ENCODE measurements at regions not wholly inside any gene's neighbourhood (a gene's known extent, or its start where the extent isn't known, plus 50 kb on each side); places are given as distances from the start of the nearest gene placed in this dataset.
"Not testable (repeated sequence)": the region's sequence is repeated elsewhere in the genome, so short reads cannot be mapped to it uniquely, and the experiment has no call there.

DNA sequence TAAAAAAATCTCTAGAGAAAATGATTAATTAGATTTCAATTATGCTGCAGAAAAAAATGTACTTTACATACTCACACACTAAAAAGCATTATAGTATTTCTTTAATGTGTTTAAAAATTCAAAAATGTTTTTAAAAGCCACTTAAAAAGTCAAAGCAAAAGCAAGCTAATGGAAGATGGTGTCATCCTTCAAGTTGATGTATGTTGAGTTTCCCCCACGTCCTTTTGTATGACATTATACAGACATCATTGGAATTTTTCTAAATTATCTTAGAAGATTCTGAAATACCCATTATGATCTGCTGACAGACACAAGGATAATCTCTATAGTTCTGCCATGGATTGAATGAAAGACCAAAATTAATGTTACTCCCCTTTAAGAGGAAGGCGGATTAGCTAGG is 393.7 kb upstream of the TENM3 start:
- TF ChIP-seq, protein P1, sequence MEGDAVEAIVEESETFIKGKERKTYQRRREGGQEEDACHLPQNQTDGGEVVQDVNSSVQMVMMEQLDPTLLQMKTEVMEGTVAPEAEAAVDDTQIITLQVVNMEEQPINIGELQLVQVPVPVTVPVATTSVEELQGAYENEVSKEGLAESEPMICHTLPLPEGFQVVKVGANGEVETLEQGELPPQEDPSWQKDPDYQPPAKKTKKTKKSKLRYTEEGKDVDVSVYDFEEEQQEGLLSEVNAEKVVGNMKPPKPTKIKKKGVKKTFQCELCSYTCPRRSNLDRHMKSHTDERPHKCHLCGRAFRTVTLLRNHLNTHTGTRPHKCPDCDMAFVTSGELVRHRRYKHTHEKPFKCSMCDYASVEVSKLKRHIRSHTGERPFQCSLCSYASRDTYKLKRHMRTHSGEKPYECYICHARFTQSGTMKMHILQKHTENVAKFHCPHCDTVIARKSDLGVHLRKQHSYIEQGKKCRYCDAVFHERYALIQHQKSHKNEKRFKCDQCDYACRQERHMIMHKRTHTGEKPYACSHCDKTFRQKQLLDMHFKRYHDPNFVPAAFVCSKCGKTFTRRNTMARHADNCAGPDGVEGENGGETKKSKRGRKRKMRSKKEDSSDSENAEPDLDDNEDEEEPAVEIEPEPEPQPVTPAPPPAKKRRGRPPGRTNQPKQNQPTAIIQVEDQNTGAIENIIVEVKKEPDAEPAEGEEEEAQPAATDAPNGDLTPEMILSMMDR (IDR thresholded peaks at IDR 0.05; ENCODE audit: insufficient read depth, low read length, poor library complexity, severe bottlenecking), result no peak
- no peaks in the 10 kb centered on the region for H3K27me3 ChIP-seq (replicated peaks; ENCODE audit: control insufficient read depth, insufficient read depth, low read length)
- no peak for DNase-seq (ENCODE audit: extremely low read depth, insufficient read length)

DNA sequence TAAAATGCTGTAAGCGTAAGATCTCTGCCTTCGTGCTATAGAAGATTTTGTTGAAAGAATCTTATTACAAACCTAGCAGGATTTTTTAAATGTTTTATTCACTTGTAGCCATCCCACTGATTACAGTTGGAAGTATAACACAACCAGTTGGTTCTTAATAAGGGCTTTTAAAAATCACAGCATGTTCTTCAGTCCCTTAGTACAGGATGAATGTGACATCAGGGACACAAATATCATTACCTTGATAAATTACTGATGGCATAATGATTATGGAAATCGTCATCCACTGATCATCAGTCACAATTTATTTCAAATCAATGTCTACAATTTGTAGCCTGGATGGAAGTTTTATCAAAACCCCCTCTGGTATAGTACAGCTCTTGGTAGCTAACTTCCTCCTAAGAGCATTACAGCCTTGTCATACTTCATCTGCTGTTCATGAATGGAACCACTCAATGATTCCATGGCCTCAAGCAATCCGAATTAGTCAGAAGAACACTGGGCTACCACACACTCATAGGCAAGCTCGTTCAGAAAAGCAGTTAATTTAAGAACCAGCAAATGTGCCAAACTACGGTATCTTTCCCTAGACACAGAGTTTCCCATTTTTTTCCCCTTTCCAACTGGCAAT is 389.2 kb upstream of the TENM3 start:
- TF ChIP-seq, protein P1 (IDR thresholded peaks at IDR 0.05; ENCODE audit: insufficient read depth, low read length, poor library complexity, severe bottlenecking), result no peak
- Histone ChIP-seq H3K36me3 (ENCODE audit: control insufficient read depth, insufficient read depth, low read length) (no peaks in the 10 kb centered on the region), H3K4me3 (replicated peaks; ENCODE audit: low read depth, low read length) (no peak overlapping the region), H3K27me3 (replicated peaks; ENCODE audit: control insufficient read depth, insufficient read depth, low read length) (no peaks in the 10 kb centered on the region)
- DNase-seq (ENCODE audit: extremely low read depth, insufficient read length), result no peak

More for the DNA sequence above, 393.7 kb upstream of the TENM3 start:
- Histone ChIP-seq H3K4me3 (replicated peaks; ENCODE audit: low read depth, low read length) (no peak overlapping the region), H3K36me3 (ENCODE audit: control insufficient read depth, insufficient read depth, low read length) (no peaks in the 10 kb centered on the region)

DNA sequence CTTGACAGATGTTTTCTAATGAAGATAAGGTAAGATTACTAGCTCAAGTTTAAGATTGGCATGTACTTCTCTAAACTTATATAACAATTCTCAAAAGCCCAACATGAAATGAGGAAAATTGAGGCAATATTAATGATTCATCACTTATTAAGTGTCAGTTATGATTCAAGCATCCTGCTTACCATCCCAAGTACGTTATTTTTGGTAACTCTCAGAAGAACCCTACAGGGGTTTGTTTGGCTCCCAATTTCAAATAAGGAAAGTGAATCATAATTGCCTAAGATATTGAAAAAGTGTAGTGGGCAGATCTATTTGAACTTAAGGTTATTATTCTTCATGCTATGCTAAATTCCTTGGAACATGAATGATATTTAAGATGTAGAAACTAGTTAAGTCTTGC is 387.9 kb upstream of the TENM3 start:
- no peak overlapping the region for H3K4me3 ChIP-seq (replicated peaks; ENCODE audit: low read depth, low read length)
- TF ChIP-seq, protein P1 (IDR thresholded peaks at IDR 0.05; ENCODE audit: insufficient read depth, low read length, poor library complexity, severe bottlenecking), result no peak

DNA sequence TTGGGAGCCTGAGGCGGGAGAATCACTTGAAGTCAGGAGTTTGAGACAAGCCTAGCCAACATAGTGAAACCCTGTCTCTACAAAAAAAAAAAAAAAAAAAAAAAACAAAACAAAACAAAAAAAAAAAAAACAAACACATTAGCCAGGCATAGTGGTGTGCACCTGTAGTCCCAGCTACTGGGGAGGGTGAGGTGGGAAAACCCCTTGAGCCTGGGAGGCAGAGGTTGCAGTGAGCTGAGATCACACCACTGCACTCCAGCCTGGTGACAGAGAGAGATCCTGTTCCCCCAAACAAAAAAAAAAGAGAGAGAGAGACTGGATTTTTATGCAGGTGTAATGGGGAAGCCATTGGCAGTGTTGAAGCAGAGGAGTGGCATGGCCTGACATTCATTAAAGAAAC is 385.7 kb upstream of the TENM3 start:
- DNase-seq (ENCODE audit: extremely low read depth, insufficient read length); H3K27me3 ChIP-seq (replicated peaks; ENCODE audit: control insufficient read depth, insufficient read depth, low read length); H3K4me3 ChIP-seq (replicated peaks; ENCODE audit: low read depth, low read length); H3K36me3 ChIP-seq (ENCODE audit: control insufficient read depth, insufficient read depth, low read length): not testable (repeated sequence)

More for the DNA sequence above, 387.9 kb upstream of the TENM3 start:
- Histone ChIP-seq H3K27me3 (replicated peaks; ENCODE audit: control insufficient read depth, insufficient read depth, low read length) (no peaks in the 10 kb centered on the region), H3K36me3 (ENCODE audit: control insufficient read depth, insufficient read depth, low read length) (no peaks in the 10 kb centered on the region)
- DNase-seq (ENCODE audit: extremely low read depth, insufficient read length), result no peak

DNA sequence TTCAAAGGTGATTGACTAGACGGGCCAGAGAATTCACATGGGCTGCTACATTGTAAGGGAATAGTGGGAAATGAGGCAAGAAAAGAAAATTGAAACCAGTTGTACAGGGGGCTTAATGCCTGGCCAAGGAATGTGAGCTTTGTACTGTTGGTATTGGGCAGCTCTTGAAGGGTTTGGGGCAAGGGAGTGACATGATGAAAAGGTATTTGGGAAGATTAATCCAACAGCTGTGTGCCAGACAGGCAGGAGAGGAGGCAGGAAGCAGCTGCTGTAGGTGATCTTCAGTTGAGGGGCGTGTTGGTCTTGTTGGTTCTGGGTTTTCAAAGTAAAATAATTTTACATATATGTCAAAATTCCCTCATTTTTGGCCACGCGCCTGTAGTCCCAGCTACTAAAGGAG is 384.5 kb upstream of the TENM3 start:
- Histone ChIP-seq H3K27me3 (replicated peaks; ENCODE audit: control insufficient read depth, insufficient read depth, low read length) (no peaks in the 10 kb centered on the region), H3K4me3 (replicated peaks; ENCODE audit: low read depth, low read length) (no peak overlapping the region), H3K36me3 (ENCODE audit: control insufficient read depth, insufficient read depth, low read length) (no peaks in the 10 kb centered on the region)
- TF ChIP-seq, protein P1 (IDR thresholded peaks at IDR 0.05; ENCODE audit: insufficient read depth, low read length, poor library complexity, severe bottlenecking), result no peak
- no peak for DNase-seq (ENCODE audit: extremely low read depth, insufficient read length)

DNA sequence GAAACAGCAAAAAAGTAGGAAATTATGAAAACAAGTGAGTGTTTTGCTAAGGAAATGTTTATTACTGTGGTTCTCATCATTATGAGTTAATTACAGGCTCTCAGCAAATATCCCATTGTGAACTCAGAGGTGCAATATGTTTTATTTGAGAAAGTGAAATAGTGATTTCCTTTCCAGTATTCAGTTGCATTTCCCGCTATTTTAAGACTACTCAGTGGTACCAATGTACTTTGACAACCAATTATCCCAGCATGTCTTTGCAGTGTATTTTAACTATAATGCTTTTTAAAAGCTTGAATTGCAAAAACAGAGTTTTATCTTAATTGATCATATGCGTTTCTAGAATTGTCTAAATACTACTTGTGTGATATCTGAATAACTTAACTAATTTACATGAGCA is 383.8 kb upstream of the TENM3 start:
- DNase-seq (ENCODE audit: extremely low read depth, insufficient read length), result no peak
- H3K4me3 ChIP-seq (replicated peaks; ENCODE audit: low read depth, low read length), result no peak overlapping the region
- TF ChIP-seq, protein P1 (IDR thresholded peaks at IDR 0.05; ENCODE audit: insufficient read depth, low read length, poor library complexity, severe bottlenecking), result no peak
- H3K27me3 ChIP-seq (replicated peaks; ENCODE audit: control insufficient read depth, insufficient read depth, low read length), result no peaks in the 10 kb centered on the region
- no peaks in the 10 kb centered on the region for H3K36me3 ChIP-seq (ENCODE audit: control insufficient read depth, insufficient read depth, low read length)
